HL-60 (cell line): ENCODE measurements at regions not wholly inside any gene's neighbourhood (a gene's known extent, or its start where the extent isn't known, plus 50 kb on each side); places are given as distances from the start of the nearest gene placed in this dataset.

Experiments used
- CTCF ChIP-seq: IDR thresholded peaks from one replicate; pipeline ENCODE4 v1.5.1; 2011; ENCODE audit warnings: low read length, control low read depth, inconsistent platforms; ENCODE audit not compliant: insufficient read depth
- GABPA ChIP-seq: IDR thresholded peaks from 2 replicates; pipeline ENCODE4 v1.6.1; 2012; ENCODE audit warnings: low read depth
- POLR2AphosphoS5 ChIP-seq: IDR thresholded peaks from 2 replicates; pipeline ENCODE4 v1.6.1; 2012; ENCODE audit warnings: low read depth
- REST ChIP-seq: IDR thresholded peaks from 2 replicates; pipeline ENCODE4 v1.6.1; 2012; ENCODE audit warnings: low read depth; ENCODE audit not compliant: insufficient replicate concordance

- no peak for TF ChIP-seq REST
- TF ChIP-seq GABPA, result no peak
- no peak for TF ChIP-seq CTCF
- TF ChIP-seq POLR2AphosphoS5, result no peak
These were observed 523.3 kb downstream of the PPARGC1A start for GRCh38 chr4:23366557-23366906.
